Stimulated activated CD8-positive, alpha-beta memory T cell treated with anti-CD3 and anti-CD28 coated beads, Interleukin-7, amount 100 ng/mL, for 24 hours (primary cell): ENCODE measurements at regions not wholly inside any gene's neighbourhood (a gene's known extent, or its start where the extent isn't known, plus 50 kb on each side); places are given as distances from the start of the nearest gene placed in this dataset.

Source experiments
- DNase-seq: peaks from one replicate; pipeline ENCODE4 v3.0.0-alpha.2; 2020; ENCODE audit warnings: low read depth

DNA sequence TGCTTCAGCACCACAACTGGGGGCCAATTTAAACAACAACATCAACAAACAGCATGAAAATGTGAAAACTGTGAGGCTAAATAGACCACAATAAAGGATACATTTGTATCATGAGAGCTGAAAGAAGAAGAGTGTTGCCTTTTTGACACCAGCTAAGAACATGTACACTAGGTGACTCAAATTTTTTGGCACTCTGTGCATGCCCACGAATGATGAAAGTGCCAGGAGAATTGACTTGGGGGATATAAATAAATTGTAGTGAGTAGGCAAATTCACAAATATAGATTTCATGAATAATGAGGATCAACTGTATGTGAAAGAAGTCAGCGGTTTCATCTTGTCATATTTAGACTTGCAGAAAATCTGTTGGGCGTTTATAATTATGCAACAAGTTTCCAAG lies 1388.0 kb upstream of the LRRTM1 start:
- no peak for DNase-seq

DNA sequence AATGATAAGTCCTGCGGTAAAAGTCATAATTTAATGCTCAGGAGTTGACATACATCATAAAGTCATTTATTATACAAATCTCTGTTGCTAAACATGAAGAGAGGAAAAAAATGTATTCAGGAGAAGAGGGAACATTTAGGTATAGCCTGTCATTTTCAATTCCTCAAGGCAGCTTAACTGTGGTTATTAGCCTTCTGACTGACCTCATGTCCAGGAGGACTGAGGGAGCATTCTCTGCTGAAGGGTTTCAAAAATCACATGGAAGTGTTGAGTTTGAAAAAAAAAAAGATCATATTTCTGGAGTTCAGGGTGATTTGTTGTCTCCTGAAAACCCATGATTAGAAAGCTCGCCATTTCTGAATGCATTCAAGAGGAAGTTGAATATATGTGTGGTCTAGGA lies 1371.1 kb upstream of the LRRTM1 start:
- DNase-seq: no peak

DNA sequence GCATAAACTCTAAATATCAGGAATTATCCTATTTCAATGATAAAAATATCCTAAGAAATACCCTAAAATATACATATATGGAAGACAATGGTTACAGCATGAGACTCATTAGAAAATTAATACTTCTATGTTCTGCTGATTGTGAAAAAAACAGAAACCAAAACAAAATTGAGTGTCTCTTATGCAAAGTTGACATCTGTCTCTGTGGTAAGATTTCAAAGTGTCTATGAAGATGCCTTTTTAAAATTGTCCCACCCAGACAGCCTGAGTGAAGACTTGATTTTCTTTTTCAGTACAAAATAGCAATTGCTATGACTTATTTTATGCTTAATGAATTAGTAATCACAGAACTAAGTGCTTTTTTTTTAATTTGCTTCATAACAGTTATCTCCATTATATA lies 1368.4 kb upstream of the LRRTM1 start:
- no peak for DNase-seq

DNA sequence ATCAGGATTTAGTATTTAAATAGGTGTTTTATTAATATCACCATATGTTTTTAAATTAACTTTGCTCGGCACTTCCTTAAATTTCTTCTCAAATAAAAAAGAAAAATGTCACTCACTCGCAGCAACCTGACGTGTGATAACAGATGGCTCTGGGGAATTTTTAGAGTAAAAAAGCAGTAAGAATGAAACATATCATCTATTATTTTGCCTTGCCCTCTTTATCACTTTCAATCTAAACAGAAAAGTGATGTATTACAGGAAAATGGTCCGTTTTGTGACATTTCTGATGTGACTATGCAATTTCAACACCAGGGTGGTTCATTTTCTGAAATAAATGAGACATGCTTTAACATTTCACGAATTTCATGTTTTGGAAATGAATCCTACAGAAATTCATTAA lies 1368.0 kb upstream of the LRRTM1 start:
- DNase-seq: no peak

DNA sequence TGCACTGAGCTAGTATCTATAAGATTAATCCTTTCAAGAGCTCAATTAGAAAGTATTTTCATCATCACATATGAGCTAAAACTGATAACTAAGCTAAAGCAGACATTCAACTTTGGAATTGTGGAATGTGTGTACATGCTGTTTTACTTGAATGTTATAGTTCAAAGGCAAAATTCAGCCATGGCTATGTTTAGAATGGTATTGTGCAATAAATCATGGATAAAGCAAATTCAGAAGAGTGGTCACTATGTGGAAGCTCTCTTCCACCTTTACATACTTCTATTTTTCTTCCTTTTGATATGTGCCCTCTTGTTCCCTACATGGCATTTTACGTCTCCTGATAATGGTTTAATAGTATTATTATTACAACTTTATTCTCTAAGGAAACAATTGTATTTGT lies 1366.3 kb upstream of the LRRTM1 start:
- no peak for DNase-seq

DNA sequence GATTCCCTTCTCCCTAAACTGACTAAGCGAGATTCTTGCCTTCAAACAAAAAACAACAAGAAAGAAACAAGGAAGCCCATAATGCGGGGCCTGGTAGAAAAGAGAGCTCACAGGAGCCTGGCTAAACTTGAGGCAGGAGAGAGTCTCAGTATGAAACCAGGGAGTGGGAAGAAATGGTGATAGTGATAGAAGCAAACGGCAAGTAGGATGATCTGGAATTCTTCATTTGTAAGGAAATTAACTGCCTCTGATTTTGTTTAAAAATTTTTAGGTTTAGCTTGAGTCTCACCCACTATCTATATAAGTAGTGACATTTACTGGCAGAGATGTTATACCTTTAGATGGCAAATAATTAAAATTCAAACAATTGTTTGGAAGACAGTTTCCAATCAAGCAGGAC lies 1356.5 kb upstream of the LRRTM1 start:
- DNase-seq: no peak

DNA sequence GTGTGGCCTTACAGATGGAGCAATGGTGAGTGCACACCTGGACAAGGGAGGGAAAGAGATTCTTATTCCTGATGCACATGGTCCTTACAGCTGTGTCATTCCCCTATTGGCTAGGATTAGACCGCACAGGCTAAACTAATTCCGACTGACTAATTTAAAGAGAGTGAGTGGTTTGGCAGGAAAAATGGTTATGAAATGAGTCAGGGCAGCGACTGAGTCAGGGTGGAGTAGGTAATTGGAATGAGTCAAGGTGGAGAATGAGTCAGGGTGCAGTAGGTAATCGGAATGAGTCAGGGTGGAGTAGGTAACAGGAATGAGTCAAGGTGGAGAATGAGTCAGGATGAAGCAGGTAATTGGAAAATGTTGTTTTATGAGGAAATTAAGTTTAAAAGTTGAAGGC lies 1353.7 kb upstream of the LRRTM1 start:
- DNase-seq: no peak

DNA sequence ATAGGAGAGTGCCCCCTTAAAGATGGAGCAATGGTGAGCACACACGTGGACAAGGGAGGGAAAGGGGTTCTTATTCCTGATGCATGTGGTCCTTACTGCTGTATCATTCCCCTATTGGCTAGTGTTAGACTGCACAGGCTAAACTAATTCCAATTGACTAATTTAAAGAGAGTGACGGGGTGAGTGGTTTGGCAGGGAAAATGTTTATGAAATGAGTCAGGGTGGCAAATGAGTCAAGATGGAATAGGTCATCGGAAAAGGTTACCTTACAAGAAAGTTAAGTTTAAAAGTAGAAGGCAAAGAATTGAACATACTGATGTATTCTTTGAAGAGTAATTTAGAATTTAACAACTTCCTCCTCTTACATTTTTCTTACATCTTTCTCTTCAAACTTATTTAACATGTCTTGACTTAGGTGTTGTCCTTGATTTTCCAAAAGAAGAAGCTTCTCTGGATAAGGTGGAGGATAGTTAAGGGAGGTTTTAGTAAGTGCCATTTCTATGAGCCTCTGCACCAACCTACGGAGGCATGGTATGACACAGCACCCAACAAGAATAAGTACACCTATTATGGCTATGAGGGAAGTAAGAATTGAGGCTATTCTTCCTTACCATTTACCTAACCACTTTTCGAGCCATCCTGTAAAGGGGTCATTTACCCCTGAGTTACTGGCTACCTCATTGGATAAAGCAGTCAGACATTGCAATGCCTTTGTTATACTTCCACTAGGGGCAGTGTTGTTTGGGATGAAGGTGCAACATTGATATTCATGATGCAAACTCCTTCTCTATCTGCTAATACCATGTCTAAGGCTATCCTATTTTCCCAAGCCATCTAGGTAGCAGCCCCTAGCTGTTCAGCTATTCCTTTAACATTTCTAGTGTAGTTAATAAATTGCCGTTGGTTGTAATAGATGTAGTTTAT lies 1345.8 kb upstream of the LRRTM1 start:
- DNase-seq: no peak

DNA sequence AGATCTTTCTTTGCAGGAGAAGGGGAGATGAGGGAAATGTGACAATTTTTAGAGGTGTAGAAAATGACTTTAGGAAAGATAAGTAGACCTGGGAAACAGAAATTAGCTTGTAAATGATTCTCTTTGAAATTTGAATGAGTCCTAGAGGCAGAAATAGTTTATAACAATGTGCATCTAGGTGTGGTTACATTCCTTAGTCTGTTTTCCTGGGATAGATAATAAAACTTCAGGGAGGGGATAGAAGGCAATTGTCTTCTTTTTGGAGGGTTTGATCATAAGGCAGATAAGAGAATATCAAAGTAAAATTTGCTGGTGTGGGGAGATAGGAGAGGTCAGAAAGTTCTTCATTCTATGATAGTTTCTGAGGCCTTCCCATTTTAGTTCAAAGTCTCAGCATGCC lies 1344.3 kb upstream of the LRRTM1 start:
- no peak for DNase-seq

DNA sequence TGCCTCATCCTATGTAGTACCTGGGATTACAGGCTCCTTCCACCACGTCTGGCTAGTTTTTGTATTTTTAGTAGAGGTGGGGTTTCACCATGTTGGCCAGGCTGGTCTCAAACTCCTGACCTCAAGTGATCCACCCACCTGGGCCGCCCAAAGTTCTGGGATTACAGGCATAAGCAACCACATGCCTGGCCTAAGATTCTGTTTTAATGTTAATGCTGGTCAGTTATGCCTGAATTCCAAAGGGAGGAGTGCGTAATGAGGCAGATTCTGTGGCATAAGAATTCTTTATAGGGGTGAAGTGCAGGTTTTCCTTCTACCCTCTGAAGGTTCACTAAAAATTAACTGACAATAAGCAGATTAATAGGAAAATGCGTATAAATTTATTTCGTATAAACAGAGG lies 1343.8 kb upstream of the LRRTM1 start:
- no peak for DNase-seq

DNA sequence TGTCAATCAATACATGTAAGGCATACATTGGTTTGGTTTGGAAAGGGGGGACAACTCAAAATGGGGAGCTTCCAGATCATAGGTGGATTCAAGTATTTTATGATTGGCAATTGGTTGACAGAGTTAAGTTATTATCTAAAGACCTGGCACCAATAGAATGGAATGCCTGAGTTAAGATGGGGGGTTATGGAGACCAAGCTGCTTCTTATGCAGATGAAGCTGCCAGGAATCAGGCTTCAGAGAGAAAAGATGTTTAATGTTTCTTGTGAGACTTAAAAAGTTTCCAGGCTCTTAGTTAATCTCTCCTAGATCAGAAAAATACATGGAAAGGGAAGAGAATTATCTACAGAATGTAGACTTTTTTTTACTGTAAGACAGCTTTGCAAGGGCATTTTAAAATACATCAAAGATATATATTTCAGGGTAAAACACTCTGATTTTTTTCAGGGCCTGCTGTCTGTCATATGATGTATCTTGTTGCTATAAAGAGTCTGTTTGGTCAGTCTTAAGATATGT lies 1343.2 kb upstream of the LRRTM1 start:
- DNase-seq: no peak

DNA sequence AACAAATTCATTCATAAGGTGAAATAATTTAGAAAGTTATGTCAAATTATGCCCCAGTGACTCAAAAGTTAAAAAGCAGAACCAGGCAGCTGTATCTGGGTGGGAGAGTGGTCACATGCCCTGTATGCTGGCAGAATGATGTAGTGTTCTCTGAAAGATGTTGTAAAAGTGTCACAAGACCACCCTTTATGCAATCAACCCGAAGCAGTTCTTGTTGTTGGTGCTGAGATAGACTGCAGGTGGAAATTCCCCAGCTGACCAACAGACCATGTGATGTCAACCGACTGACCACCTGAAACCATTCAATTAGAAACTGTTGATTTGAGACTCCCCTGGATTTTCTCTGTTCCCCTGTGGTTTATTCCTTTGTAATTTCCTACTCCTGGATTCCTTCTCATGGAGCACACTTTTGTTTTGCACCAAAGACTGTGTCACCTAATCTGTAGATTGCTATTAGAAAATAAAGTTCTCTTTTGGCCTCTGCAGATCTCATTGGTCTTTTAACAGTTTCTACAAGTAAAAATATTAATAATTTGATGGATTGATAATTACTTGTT lies 1341.3 kb upstream of the LRRTM1 start:
- no peak for DNase-seq

DNA sequence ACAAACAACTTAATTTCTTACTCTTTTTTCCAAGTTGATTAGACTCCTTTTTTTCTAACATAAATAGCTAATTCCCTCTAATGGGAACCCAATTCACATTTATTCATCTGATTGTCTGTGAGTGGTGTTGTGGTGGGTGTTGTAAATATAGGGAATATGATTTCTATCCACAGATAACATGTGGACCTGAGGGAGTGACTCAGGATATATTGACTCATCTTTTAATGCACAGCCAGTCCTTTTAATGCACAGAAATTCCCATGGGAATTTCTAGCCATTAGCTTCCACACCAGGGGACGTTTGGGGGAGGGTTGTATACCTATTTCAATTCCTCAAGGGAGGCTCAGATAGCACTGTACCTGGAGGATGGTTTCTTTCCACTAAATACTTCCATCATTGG lies 1339.6 kb upstream of the LRRTM1 start:
- no peak for DNase-seq

DNA sequence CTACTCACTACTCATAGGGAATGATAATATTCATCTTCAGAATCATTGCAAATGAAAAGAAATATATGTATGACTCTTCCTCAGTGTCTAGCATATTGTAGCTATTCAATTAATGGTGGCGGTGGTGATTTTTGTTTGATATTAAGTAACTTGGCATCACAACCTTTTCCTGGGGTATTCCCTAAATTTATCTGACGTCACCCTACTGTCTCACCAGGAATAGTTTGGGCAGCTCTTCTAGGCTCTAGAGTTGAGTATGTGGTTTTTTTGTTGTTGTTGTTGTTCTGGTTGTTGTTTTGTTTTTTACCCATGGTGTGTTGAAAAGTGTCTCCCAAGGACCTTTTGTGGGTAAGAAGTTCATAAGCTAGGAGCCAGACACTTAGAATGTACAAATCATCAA lies 1320.3 kb upstream of the LRRTM1 start:
- no peak for DNase-seq

DNA sequence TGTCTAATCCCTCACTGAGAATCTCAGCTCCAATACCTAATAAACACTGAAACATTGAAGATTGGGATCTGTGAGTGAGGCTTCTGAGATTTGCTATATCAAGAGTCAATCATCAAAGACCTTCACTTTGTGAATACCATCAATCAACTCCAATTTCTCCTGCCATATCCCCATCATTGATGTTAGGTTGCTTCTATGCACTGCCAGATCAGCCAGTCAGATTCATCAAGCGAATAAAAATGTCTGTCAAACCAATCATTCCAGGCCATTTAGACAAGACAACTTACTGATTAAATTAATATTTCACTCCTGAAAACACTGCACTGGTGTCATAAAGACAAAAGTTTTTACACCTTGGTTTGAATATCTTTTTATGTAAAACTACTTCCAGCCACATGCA lies 1295.5 kb upstream of the LRRTM1 start:
- no peak for DNase-seq

DNA sequence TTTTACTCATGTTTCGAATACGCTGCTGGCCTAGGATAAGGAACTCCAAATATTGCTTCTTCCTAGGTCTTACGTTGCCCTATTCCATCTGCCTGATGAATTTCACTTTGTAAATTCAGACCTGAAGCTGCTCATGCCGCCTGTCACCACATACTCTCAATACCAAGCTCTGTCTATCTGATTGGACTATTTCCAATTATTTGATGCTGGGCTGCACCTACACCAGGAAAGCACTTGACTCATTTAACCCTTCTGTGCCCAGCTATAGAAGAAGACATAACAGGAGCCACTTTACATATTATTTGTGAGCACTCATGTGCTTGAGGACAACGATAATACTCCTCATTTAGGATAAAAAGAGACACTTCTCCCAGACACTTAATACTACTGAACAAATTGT lies 1293.9 kb upstream of the LRRTM1 start:
- no peak for DNase-seq

DNA sequence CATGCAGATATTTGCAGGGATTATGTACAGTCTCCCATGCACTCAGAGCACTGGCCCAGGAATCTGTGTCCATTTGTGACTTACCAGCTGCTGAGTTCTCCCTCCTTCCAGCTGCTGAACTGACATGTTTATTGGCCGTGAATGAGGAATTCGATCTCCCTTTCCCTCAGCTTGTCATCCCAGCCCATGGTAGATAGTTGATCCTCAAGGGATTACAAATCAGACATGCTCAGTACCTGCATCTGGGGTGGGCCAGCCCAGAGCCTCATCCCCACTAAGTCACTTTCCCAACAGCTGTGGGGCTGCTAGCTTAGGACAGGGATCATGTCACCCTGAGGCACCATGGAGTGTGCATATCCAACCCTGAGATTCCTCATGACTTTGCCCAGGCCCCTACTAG lies 1284.9 kb upstream of the LRRTM1 start:
- DNase-seq: no peak

DNA sequence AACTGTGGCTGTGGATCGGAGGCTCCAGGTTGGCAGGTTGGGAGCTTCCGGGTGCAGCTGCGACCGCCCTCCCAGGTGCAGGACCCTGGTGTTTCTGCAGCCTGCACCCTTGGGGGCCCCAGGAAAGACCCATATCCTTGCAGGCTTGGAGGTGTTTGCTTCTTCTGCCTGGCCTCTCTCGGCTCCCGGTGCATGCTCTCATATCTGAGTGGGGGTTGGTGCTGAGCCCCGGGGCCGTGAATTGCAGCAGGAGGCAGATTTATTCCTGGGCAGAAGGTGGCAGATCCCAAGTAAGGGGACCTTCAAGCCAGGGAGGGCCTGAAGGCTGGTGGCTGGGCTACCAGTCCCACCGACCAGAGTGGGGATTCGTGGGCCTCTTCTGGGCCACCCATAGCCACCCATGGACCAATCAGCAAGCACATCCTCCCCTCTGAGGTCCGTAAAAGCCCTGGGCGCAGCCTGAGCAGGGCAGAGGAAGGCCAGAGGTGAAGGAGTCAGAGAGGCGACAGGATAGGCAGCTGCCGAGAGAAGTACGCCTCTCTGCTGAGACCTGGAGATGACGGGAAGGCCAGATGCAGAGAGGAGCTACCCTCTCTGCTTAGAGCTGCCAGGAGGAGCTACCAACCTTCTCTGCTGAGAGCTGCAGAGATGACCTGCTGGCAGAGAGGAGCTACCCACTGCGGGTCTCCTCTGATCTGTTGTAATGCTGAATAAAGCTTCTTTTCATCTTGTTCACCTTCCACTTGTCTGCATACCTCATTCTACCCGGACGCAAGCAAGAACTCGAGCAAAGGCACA lies 1279.0 kb upstream of the LRRTM1 start:
- DNase-seq: no peak

DNA sequence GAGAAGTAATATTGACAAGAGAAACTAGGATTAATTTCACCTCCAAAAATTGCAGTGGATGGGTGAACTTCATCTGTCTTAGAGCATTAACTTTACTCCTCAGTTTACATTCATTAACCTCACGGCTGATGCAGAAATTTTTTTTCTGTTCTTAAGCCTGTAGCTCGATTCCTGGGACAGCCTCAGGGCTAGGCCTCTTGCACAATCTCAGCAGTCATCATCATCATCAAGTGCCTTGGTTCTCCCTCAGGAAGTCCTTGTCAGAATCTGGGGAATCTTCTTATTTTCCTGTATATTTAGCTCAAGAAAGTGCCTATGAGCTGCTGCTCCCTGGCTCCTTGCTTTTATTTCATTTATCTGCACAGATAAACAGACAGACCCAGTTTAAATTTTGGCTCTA lies 1272.2 kb upstream of the LRRTM1 start:
- DNase-seq: no peak

DNA sequence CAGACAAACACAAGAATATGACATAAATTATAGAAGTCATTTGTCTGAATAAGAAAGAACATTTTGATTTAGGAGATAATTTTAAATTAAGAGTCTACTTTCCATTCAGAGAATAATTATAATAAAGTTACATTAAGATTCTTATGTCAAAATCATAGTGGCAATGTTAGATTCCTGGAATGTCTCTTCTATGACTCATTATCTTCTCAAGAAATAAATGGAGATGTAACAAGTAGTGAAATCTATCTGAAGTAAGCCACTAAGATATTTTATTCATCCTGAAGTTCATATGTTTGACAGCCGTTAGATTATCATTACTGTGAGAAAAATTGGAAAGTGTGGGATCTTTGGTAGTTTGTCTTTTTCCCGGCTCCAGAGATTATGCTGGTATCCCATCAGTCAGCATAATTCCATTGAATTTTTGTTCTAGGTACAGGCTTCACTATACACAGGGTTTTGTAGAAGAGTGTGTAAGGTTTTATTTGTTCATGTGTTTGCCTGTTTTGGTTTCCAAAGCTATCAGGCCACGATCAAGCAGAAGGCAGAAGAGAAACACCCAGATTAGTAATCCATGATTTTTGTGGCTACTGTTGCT lies 1246.6 kb upstream of the LRRTM1 start:
- DNase-seq: no peak

DNA sequence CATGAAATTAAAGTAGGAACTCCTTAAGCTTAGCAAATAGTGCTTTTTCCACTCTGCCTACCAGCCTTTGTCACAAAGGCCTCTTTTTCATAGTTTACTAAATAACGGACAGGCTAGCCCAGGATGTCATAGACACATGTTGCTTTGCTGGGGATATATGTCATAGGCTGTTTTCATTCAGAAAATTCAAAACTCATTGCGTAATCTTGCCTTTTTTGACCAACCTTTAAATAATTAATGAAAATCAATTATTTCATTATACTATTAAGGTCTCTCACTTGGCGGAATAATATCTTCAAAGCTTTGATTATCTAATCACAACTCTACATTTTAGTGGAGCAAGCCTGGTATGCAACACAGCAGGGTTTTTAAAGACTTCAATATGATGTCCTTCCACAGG lies 1245.7 kb upstream of the LRRTM1 start:
- DNase-seq: no peak

DNA sequence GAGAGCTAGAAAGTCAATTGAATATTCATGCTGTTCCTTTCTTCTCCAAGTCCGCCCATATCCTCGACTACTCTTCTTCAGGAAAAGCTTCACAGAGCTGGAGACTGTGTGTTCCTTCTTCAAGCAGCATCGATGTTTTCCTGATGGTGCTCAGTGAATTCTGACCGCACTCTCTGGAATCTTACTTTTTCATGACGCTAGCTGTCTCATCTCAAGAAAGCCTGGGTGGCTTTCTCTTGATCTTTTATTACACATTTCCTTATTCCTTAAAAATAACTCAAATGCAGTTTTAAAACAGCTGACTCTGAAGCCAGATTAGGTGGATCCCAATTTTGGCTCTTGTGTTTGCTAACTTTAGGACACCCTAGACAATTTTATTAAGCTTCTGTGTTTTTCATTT lies 1245.1 kb upstream of the LRRTM1 start:
- DNase-seq: no peak

DNA sequence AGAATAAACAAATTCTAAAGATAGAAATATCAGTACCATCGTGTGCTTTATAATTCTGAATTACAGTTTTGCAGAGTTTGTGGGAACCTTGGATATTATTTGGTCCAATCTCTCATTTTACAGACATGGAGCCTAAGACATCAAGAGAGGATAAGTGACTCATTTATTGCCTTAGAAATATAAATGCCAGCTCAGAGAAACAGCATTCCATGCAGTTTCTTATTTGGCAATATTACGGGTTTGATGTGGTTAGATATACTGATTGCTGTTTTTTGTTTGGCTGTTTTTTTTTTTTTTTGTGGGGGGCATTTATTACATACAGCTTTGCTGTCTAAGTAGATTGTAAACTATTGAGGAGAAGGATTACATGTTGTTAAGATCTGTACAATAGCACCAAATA lies 1241.1 kb upstream of the LRRTM1 start:
- no peak for DNase-seq
